Esophagus muscularis mucosa (tissue), 4 donors: ENCODE measurements at regions not wholly inside any gene's neighbourhood (a gene's known extent, or its start where the extent isn't known, plus 50 kb on each side); places are given as distances from the start of the nearest gene placed in this dataset.

Source experiments
- DNase-seq: peaks from one replicate; pipeline ENCODE4 v3.0.0-alpha.2; 2017; ENCODE audit errors: extremely low spot score
- H3K27ac ChIP-seq, 4 donors: fragments of 200-600 bp; sonication (generic); replicated peaks in 1 of 4; 1 replicate in 3 of 4; 2 replicates in 1 of 4; pipeline ENCODE4 v1.5.1; 2016 to 2019; ENCODE audit warnings: mild to moderate bottlenecking in 1 of 4
- H3K27me3 ChIP-seq, 4 donors: fragments of 200-600 bp; sonication (generic); one replicate each; pipeline versions ENCODE4 v1.5.1 to v1.6.0; 2016 to 2019
- H3K36me3 ChIP-seq, 4 donors: fragments of 200-600 bp; sonication (generic); one replicate each; pipeline ENCODE4 v1.5.1; 2016 to 2019
- H3K4me1 ChIP-seq, 4 donors: fragments of 200-600 bp; sonication (generic); one replicate each; pipeline ENCODE4 v1.5.1; 2016 to 2019
- H3K4me3 ChIP-seq, 4 donors: fragments of 200-600 bp; sonication (generic); 1 replicate in 2 of 4; 2 replicates in 2 of 4; pipeline ENCODE4 v1.5.1; 2016 to 2019; ENCODE audit warnings: mild to moderate bottlenecking in 4 of 4, moderate library complexity in 1 of 4
- H3K9me3 ChIP-seq, 4 donors: fragments of 200-600 bp; sonication (generic); 1 replicate in 3 of 4; 2 replicates in 1 of 4; pipeline ENCODE4 v1.5.1; 2016 to 2019
- CTCF ChIP-seq, 3 experiments: fragments of 200-600 bp in 2 of 3; fragments of 450-650 bp in 1 of 3; sonication (generic) in 2 of 3; IDR thresholded peaks; one replicate each; pipeline ENCODE4 v1.5.1; 2017 to 2019; ENCODE audit warnings: antibody characterized with exemption in 3 of 3, mild to moderate bottlenecking in 2 of 3, moderate library complexity in 1 of 3
- EP300 ChIP-seq: sonication (generic); formaldehyde crosslinking; IDR thresholded peaks from one replicate; pipeline ENCODE4 v1.6.1; 2017; ENCODE audit warnings: antibody characterized with exemption
- POLR2A ChIP-seq: fragments of 450-650 bp; IDR thresholded peaks from one replicate; pipeline ENCODE4 v1.6.1; 2017; ENCODE audit warnings: antibody characterized with exemption, moderate library complexity, mild to moderate bottlenecking, low read depth
- POLR2AphosphoS5 ChIP-seq, 2 donors: sonication (generic); formaldehyde crosslinking; IDR thresholded peaks; one replicate each; pipeline ENCODE4 v1.6.1; 2017; ENCODE audit warnings: antibody characterized with exemption in 2 of 2
- WGBS: methylation state at CpG from one replicate; pipeline ENCODE4 v1.1.5; 2018; 5-methylcytosine and 5-hydroxymethylcytosine counted together
- intact Hi-C: fragments of 100-400 bp; cut with DNase I; formaldehyde crosslinking; loops from one replicate; pipeline ENCODE4 v1.15.1; 2023

DNA sequence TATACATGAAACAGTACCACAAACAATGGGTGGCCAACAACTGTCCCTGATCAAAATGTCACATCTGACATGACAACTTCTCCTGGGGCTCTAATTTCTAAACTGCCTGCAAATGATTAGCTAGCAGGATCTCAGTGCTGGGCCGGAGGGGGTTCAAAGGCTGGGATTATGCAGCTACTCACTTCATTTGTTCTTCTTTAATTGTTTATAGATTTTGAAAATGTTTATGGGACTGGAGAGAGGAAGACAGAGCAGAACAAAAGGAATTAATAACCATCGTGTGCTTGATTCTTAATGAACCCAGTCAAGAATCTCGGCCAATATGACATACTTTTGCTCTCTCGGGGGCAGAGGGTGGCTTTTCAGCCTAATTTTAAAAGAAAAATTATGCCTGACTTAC lies 313.6 kb downstream of the NSG2 start:
- 59% methylated on average over 4 of the region's 4 CpGs for WGBS
- intact Hi-C loops, result no loop called here

GRCh38 chr5:174362514-174362913 lies 317.0 kb downstream of the NSG2 start:
- WGBS, result 97% methylated on average over 2 of the region's 2 CpGs
- H3K4me3 ChIP-seq, result no peak overlapping the region
- no peak for TF ChIP-seq EP300
- TF ChIP-seq POLR2AphosphoS5 (IDR thresholded peaks at IDR 0.05), result no peak
- TF ChIP-seq CTCF (IDR thresholded peaks at IDR 0.05), result no peak
- TF ChIP-seq POLR2A, result no peak
- H3K27ac ChIP-seq, result no peak overlapping the region
- peaks cover 0 to 12% (median 5%) of the 10 kb centered on the region in 4 donors for H3K4me1 ChIP-seq
- intact Hi-C loops, result no loop called here
- no peak for DNase-seq
- no peaks in the 10 kb centered on the region for H3K36me3 ChIP-seq
- H3K27me3 ChIP-seq, result no peaks in the 10 kb centered on the region
- H3K9me3 ChIP-seq, result peaks cover 0 to 13% (median 5%) of the 10 kb centered on the region in 4 donors

More for the DNA sequence above, 313.6 kb downstream of the NSG2 start:
- TF ChIP-seq CTCF (IDR thresholded peaks at IDR 0.05) (no peak), EP300 (no peak), POLR2A (no peak), POLR2AphosphoS5 (IDR thresholded peaks at IDR 0.05) (no peak)
- H3K27ac ChIP-seq, result no peak overlapping the region
- no peaks in the 10 kb centered on the region for H3K27me3 ChIP-seq
- H3K4me1 ChIP-seq, result peaks cover 0 to 12% (median 5%) of the 10 kb centered on the region in 4 donors
- H3K9me3 ChIP-seq, result peaks cover 0 to 13% (median 5%) of the 10 kb centered on the region in 4 donors
- H3K36me3 ChIP-seq, result no peaks in the 10 kb centered on the region
- no peak for DNase-seq
- H3K4me3 ChIP-seq, result no peak overlapping the region

- H3K36me3 ChIP-seq, result no peaks in the 10 kb centered on the region
- H3K4me3 ChIP-seq, result no peak overlapping the region
- H3K4me1 ChIP-seq, result peaks cover 0 to 6% (median 2%) of the 10 kb centered on the region in 4 donors
- no peaks in the 10 kb centered on the region for H3K27me3 ChIP-seq
- intact Hi-C loops, result no loop called here
- TF ChIP-seq CTCF (IDR thresholded peaks at IDR 0.05) (no peak), EP300 (no peak), POLR2AphosphoS5 (IDR thresholded peaks at IDR 0.05) (no peak), POLR2A (no peak)
- H3K27ac ChIP-seq, result no peak overlapping the region
- DNase-seq, result no peak
- H3K9me3 ChIP-seq, result peaks cover 0 to 13% (median 5%) of the 10 kb centered on the region in 4 donors
Observed at GRCh38 chr5:174363934-174364333, 318.4 kb downstream of the NSG2 start.

GRCh38 chr5:174364676-174365075 lies 319.2 kb downstream of the NSG2 start:
- TF ChIP-seq POLR2AphosphoS5 (IDR thresholded peaks at IDR 0.05) (no peak), CTCF (IDR thresholded peaks at IDR 0.05) (no peak), EP300 (no peak), POLR2A (no peak)
- peaks cover 0 to 13% (median 5%) of the 10 kb centered on the region in 4 donors for H3K9me3 ChIP-seq
- H3K4me3 ChIP-seq, result no peak overlapping the region
- H3K36me3 ChIP-seq, result no peaks in the 10 kb centered on the region
- no peaks in the 10 kb centered on the region for H3K4me1 ChIP-seq
- H3K27ac ChIP-seq, result no peak overlapping the region
- no peak for DNase-seq
- no peaks in the 10 kb centered on the region for H3K27me3 ChIP-seq
- intact Hi-C loops, result no loop called here
- WGBS, result 93% methylated on average over 2 of the region's 2 CpGs

DNA sequence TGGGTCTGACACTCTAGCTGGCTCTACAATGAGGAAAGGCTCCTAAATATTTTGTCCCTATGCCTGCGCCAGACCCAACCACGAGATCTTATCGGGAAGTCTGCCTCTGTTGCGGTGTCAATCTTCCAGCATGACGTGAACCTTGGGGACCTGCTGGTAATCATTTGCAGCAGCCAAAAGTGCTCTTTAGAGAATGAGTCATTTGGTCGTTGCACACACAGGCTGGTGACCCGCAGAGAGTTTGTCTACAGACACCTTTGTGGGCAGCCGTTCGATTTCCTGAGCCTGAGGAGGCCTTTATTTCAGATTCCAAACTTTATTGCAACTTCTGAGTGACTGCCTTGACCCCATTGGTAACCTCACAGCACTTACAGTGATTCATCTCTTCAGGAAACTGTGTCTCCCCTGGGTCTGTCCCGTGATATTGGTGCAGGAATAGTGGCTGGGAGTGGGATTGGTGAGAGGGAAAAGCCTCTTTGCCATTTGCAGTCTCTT lies 326.1 kb downstream of the NSG2 start:
- H3K9me3 ChIP-seq, result no peaks in the 10 kb centered on the region
- WGBS, result 68% methylated on average over 10 of the region's 10 CpGs
- H3K27me3 ChIP-seq, result no peaks in the 10 kb centered on the region
- DNase-seq, result no peak
- H3K4me1 ChIP-seq, result no peaks in the 10 kb centered on the region
- no peak for TF ChIP-seq CTCF (IDR thresholded peaks at IDR 0.05)
- no peak for TF ChIP-seq EP300
- no peak for TF ChIP-seq POLR2AphosphoS5 (IDR thresholded peaks at IDR 0.05)
- no peak for TF ChIP-seq POLR2A
- no peak overlapping the region for H3K27ac ChIP-seq
- no peaks in the 10 kb centered on the region for H3K36me3 ChIP-seq
- intact Hi-C loops, result no loop called here
- no peak overlapping the region for H3K4me3 ChIP-seq
